GM21786 (cell line): ENCODE measurements at regions not wholly inside any gene's neighbourhood (a gene's known extent, or its start where the extent isn't known, plus 50 kb on each side); places are given as distances from the start of the nearest gene placed in this dataset.

Experiments
- ATAC-seq: cut with Tn5 transposase; IDR thresholded peaks from one replicate; pipeline ENCODE4 v1.9.1; 2021; ENCODE audit not compliant: unreplicated experiment

DNA sequence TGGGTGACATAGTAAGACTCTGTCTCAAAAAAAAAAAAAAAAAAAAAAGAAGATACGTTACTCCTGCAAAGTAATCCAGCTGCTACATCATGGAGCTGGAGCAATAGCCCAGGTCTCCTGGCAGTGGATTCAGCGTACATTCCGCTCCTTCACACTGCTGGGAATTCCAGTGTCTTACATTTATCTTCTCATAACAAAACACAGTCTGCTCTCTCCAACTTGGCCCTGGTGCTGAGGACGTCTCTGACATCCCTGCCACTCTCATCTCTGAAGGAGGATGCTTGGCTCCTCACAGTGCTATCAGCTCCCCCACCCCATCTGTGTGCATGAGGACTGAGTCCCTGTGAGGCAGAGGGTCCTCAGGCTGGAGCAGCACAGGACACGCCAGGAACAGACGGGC, 529.8 kb downstream of the CD83 start:
- ATAC-seq, result no peak

GRCh38 chr6:14652536-14652935, 535.0 kb downstream of the CD83 start:
- ATAC-seq, result no peak

- no peak for ATAC-seq
Observed at GRCh38 chr6:14655201-14656061, 537.9 kb downstream of the CD83 start.

- ATAC-seq, result no peak
Observed at GRCh38 chr6:14656078-14656521, 538.5 kb downstream of the CD83 start.

DNA sequence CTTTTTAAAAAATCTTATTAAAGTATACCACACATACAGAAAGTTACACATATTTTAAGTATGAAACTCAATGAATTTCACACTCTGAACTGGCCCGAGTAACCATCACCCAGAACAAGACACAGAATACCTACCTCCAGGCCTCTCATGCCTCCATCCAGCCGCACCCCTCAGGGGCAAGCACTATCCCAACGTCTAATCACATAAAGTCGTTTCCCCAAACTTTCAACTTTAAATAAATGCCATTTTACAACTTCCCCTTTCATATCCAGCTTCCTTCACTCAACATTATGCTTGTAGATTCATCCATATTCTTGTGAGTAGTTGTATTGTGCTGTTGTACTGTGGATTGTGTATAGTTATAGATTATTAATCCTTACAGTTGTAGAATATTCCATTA, 539.1 kb downstream of the CD83 start:
- ATAC-seq, result no peak

- no peak for ATAC-seq
Observed at GRCh38 chr6:14658030-14658429, 540.5 kb downstream of the CD83 start.

GRCh38 chr6:14658886-14659561, 541.5 kb downstream of the CD83 start:
- ATAC-seq, result no peak

DNA sequence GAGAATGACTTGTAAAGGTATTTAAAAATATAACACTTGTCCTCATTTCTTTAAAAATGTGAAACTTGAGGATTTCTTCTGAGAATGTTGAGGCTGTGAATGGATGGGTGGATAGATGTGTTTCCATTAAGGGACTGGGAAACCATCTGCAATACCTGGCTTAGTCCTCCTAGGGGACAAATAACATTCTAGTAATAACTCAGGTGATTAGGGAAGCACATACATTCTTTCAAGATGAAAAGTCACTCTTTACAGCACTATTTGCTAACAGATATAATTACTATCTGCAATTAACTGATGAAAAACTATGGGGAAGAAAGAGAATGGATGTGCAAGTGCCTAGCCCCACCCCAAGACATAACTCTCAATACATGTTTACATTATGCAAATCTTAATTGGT, 542.3 kb downstream of the CD83 start:
- no peak for ATAC-seq

- peak; percentile 37 for ATAC-seq
Observed at GRCh38 chr6:14660806-14661579, 543.4 kb downstream of the CD83 start.

DNA sequence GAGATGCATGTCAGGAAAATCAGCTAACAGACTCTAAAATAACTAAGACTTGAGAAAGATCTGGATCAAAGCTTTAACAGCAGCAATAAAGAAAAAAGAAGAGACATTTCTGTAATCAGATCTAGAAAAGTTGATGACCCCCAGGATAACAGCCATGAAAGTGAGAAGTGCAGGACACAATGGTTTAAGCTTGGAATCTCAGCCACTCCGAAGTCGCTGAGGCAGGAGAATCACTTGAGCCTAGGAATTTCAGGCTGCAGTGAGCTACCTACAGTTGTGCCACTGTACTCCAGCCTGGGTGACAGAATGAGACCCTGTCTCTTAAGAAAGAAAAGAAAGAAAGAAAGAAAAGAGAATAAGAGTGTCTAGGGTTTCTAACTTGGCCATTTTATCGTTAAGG, 544.1 kb downstream of the CD83 start:
- no peak for ATAC-seq

DNA sequence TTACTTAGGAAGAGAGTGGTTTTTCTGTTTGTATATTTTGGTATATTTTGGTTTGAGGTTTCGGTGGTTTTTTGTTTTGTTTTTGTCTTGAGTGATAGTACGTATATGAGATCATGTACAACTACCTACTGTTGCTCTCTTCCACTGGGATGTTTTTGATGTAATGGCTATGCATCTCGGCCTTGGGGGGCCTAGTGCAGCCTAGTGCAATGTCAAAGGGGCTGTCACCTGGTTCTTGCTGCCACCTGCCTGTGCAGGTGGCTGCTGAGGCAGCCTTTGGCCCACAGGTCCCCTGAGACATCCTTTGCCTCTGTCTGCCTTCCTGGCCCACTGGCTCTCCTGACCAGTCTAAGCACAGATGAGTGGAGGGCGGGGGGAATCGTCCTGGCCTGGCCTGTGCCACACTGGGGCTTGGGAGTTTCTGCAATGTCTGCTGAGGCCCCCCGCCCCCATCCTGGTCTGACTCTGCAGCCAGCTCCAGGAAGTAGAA, 546.6 kb downstream of the CD83 start:
- ATAC-seq, result peak; percentile 51

GRCh38 chr6:14664621-14665315, 547.2 kb downstream of the CD83 start:
- peak; percentile 9 for ATAC-seq

DNA sequence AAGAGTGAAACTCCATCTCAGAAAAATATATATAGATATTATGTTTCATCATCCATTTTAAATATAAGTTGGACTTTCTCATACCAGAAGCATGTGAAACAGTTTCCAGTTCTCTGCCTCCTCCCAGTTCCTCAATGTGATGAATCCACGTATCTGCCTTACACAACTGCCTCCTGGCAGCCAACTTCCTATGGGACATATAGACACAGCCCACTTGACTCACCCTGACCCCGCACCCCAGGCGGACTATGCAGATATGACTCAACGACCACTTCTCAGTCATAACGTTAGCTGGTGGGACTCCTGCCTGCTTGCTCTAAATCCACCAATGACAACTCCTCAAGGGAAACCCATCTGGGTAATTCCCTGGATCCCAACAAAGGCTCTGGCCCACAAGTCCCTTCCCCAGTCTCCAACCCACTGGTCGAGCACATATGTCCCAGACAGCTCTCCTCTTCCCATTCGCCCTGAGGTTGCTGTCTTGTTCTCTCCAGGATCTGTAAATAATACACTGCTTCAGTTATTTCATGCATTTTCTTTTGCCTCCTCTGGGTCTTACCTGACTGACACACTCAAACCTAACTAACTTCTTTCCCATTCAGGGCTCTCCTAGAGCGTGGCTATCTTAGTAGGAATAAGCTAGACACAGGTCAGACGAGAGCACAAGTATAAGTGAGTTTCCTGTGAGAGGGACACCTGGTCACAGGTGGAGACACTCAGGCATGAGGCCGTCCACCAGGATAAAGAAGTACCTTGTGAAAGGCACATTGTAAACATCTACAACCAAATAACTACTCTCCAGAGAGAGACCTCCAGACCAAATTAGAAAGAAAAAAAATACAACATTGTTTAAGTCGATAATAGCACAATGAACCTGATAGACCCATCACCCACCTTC, 548.5 kb downstream of the CD83 start:
- no peak for ATAC-seq

DNA sequence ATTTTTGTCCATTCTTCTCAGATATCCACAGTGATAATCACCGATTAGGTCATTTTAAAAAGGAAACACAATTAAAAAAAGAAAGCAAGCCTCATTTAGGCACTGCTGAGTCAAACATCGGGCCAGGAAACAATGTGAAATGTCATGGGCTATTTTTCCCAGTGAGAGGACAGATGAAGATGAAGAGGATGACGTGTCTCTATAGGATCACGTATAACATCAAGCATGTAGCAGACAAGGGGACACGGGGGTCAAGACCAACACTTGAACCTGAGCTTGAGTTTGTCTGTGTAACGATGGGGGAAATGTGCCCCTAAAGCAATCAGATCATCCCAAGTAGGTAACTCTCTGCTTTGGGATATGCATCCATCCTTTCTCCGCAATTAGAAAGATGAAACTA, 553.2 kb downstream of the CD83 start:
- no peak for ATAC-seq

- ATAC-seq, result no peak
Observed at GRCh38 chr6:14671261-14671681, 553.7 kb downstream of the CD83 start.

- ATAC-seq, result no peak
Observed at GRCh38 chr6:14671937-14672336, 554.4 kb downstream of the CD83 start.

DNA sequence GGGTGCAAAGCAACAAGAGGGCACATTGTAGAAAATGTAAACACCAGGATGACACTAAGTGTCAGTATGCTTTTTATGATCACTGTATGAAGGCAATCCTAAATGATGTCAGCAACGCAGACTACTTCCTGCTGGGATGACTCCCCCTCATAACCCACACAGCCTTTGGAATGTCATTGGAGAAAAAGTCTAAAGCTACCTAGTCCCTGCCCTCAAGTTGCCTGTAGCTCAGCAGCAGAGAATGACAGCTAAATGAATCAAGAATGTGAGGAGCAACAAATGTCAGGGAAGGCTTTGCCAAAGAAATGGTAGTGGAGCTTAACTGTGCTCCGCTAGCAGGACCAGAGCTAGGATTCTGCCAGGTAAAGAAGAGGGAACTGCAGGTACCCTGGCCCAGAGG, 555.6 kb downstream of the CD83 start:
- no peak for ATAC-seq

DNA sequence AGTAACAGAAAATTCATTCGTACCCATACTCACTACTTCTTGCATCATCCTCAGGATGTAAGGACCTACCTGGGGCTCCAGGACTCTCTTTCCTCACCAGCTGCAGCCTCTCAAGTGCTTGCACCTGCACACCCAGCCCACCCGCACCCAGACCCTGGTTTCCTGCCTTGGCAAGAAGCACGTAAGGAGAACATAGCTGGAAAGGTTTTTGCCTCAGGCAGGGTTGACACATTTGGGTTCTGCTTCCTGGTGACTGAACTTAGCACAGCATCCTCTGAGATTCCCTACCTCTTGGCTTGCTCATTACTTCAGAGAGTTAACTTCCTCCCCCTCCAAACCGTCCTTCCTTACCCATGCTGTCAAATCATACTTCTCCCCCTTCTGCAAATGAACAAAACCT, 556.9 kb downstream of the CD83 start:
- ATAC-seq, result no peak

DNA sequence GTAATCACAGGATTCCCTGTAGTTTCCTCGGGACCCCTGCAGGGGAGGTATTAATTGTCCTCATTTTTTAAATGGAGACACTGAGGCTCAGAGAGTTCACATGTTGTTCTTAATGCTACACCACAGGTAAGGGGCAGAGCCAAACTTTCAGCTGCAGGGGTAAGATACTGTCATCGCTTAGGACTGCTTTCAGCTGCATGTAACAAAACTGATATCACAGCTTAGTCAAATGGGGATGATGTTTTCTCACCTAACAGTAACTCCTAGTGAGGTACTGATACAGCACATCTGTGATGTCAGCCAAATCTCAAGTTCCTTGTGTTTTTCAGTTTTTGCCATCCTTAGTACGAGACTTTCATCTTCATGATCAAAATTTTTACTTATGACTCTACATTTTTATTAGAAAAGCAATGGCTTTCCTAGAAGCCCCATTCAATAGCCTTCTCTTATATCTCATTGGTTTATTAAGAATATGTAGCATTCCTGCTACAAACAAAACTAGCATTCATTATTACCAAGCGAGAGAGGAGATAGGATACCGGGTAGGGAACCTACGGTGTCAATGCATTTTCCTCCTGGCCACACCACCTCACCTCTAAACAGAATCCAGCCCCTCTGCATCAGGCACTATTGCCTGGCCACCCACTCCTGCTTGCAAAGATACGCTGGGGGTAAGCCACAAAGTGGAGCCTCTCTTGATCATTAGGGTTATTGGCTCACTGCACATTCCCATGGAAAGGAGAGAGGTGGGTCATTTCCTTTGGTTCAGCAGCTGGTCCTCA, 557.5 kb downstream of the CD83 start:
- ATAC-seq, result no peak
